ENCODE measurements at regions not wholly inside any gene's neighbourhood (a gene's known extent, or its start where the extent isn't known, plus 50 kb on each side); places are given as distances from the start of the nearest gene placed in this dataset.
"Not testable (repeated sequence)": the region's sequence is repeated elsewhere in the genome, so short reads cannot be mapped to it uniquely, and the experiment has no call there.

DNA sequence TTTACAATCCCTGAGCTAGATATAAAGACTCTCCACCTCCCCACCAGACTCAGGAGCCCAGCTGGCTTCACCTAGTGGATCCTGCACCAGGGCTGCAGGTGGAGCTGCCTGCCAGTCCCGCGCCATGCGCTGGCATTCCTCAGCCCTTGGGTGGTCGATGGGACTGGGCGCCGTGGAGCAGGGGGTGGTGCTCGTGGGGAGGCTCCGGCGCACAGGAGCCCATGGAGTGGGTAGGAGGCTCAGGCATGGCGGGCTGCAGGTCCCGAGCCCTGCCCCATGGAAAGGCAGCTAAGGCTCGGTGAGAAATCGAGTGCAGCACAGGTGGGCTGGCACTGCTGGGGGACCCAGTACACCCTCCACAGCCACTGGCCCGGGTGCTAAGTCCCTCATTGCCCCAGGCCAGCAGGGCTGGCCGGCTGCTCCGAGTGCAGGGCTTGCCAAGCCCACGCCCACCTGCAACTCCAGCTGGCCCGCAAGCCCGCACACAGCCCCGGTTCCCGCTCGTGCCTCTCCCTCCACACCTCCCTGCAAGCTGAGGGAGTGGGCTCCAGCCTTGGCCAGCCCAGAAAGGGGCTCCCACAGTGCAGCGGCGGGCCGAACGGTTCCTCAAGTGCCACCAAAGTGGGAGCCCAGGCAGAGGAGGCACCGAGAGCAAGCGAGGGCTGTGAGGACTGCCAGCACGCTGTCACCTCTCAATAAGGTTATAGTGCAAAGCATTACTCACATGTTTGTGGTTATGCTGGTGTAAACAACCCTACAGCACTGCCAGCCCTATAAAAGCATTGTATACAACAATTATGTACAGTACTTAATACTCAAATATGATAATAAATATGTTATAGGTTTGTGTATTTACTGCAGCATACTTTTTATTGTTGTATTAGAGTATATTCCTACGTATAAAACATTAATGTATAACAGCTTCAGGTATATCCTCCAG lies 757.3 kb downstream of the SLC6A15 start:
- H3K23ac ChIP-seq (ENCODE audit: insufficient read length); H3K4me1 ChIP-seq (replicated peaks in 1 of 4; ENCODE audit: control insufficient read depth in 3 of 4, insufficient read depth in 4 of 4, low read length in 3 of 4); H2AK5ac ChIP-seq (ENCODE audit: low read depth, low read length); H3K9me3 ChIP-seq (ENCODE audit: insufficient read depth in 2 of 2, low read depth in 1 of 2, low read length in 1 of 2); H3K4me3 ChIP-seq (ENCODE audit: extremely low read depth in 1 of 4, insufficient read depth in 2 of 4, low read depth in 3 of 4, low read length in 4 of 4); H3K23me2 ChIP-seq (ENCODE audit: low read depth, low read length); CTCF ChIA-PET (ENCODE audit: partially characterized antibody); H2BK120ac ChIP-seq (replicated peaks; ENCODE audit: low read depth, low read length); DNase-seq (ENCODE audit: low read depth in 1 of 2, low spot score in 2 of 2); H4K5ac ChIP-seq (ENCODE audit: insufficient read length, low read depth, low read length); H3K79me2 ChIP-seq (ENCODE audit: control insufficient read depth in 1 of 2, insufficient read depth in 2 of 2, low read length in 2 of 2); H2AFZ ChIP-seq (ENCODE audit: low read length); H2BK15ac ChIP-seq (ENCODE audit: low read length); H4K8ac ChIP-seq (ENCODE audit: extremely low read depth, insufficient read depth, low read length); H3K36me3 ChIP-seq (ENCODE audit: control insufficient read depth in 2 of 4, insufficient read depth in 4 of 4, low read length in 3 of 4); H2BK5ac ChIP-seq (ENCODE audit: low read depth, low read length); H4K20me1 ChIP-seq (replicated peaks in 1 of 2; ENCODE audit: control insufficient read depth in 1 of 2, insufficient read depth in 2 of 2, low read length in 2 of 2); H3K9ac ChIP-seq (replicated peaks in 1 of 4; ENCODE audit: extremely low read depth in 1 of 4, low read depth in 3 of 4, low read length in 3 of 4); H3K56ac ChIP-seq (replicated peaks; ENCODE audit: insufficient read length, low read depth, low read length); H3K14ac ChIP-seq (ENCODE audit: insufficient read length); H3K4me2 ChIP-seq (ENCODE audit: insufficient read depth in 1 of 2, low read depth in 2 of 2, low read length in 2 of 2); H3K27me3 ChIP-seq (replicated peaks in 1 of 4; ENCODE audit: control insufficient read depth in 3 of 4, extremely low read depth in 1 of 4, insufficient read depth in 3 of 4, low read length in 3 of 4); H4K91ac ChIP-seq (replicated peaks; ENCODE audit: insufficient read length, low read length); H3K18ac ChIP-seq (ENCODE audit: extremely low read depth, low read length); H3K4ac ChIP-seq (replicated peaks; ENCODE audit: insufficient read length, low read depth, low read length); POLR2A ChIA-PET (ENCODE audit: partially characterized antibody); H3K79me1 ChIP-seq (ENCODE audit: low read depth, low read length); FAIRE-seq; H2BK20ac ChIP-seq (ENCODE audit: low read length); H2BK12ac ChIP-seq (ENCODE audit: low read depth, low read length); H3K27ac ChIP-seq (ENCODE audit: low read depth, low read length): not testable (repeated sequence)
- WGBS, 2 experiments (ENCODE audit: extremely low coverage in 1 of 2, insufficient coverage in 1 of 2, insufficient read length in 1 of 2, insufficient replicate concordance in 2 of 2, low coverage in 1 of 2, low lambda C conversion rate in 2 of 2, missing lambda C conversion rate in 1 of 2), result 86% methylated on average over 27 of the region's 30 CpGs; no CpG with 5 or more reads in 1 of the 2 experiments

Data from H1 (cell line).